Effector memory CD4-positive, alpha-beta T cell (primary cell): ENCODE measurements at regions not wholly inside any gene's neighbourhood (a gene's known extent, or its start where the extent isn't known, plus 50 kb on each side); places are given as distances from the start of the nearest gene placed in this dataset.
"Not testable (repeated sequence)": the region's sequence is repeated elsewhere in the genome, so short reads cannot be mapped to it uniquely, and the experiment has no call there.

Experiments used
- DNase-seq, 3 donors: peaks; one replicate each; pipeline ENCODE4 v3.0.0-alpha.2; 2020
- H3K27ac ChIP-seq: 2 replicates; pipeline ENCODE4 v1.7.0; 2013; ENCODE audit warnings: mild to moderate bottlenecking, low read length, moderate library complexity; ENCODE audit not compliant: insufficient read depth, poor library complexity, severe bottlenecking
- H3K27me3 ChIP-seq: replicated peaks from 2 replicates; pipeline ENCODE4 v1.7.0; 2013; ENCODE audit warnings: mild to moderate bottlenecking, low read length; ENCODE audit not compliant: insufficient read depth, control insufficient read depth, poor library complexity, severe bottlenecking
- H3K36me3 ChIP-seq: 2 replicates; pipeline ENCODE4 v1.7.0; 2013; ENCODE audit warnings: mild to moderate bottlenecking, low read length, moderate library complexity; ENCODE audit not compliant: control insufficient read depth, insufficient read depth
- H3K4me1 ChIP-seq: 2 replicates; pipeline ENCODE4 v1.7.0; 2013; ENCODE audit warnings: low read length, mild to moderate bottlenecking; ENCODE audit not compliant: control insufficient read depth, insufficient read depth, poor library complexity, severe bottlenecking
- H3K4me3 ChIP-seq: 2 replicates; pipeline ENCODE4 v1.7.0; 2013; ENCODE audit warnings: low read length, low read depth, mild to moderate bottlenecking; ENCODE audit not compliant: insufficient read depth, poor library complexity, severe bottlenecking
- H3K9me3 ChIP-seq: 2 replicates; pipeline ENCODE4 v1.7.0; 2013; ENCODE audit warnings: mild to moderate bottlenecking, low read length, moderate library complexity; ENCODE audit not compliant: control insufficient read depth

DNA sequence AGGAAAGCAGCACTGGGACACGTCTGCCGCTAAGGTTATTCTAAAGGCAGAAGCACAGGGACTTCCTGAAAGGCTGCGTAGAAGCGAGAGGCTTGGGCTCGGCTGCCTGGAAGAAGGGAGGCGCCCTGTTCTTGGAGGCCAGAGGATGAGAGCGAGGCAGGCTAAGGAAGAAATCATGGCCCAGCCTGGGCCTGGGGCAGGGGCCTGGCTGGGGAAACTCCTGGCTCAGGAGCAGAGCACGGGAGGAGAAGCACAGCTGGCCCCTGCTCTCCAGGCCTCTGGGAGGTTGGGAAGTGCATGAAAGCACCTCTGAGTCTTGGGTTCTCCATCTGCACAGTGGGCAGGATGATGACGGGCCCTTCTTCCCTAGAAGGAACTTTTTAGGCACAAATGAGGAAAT lies 66.0 kb upstream of the SFSWAP start:
- not testable (repeated sequence) for DNase-seq, H3K36me3 ChIP-seq, H3K27ac ChIP-seq, H3K9me3 ChIP-seq, H3K27me3 ChIP-seq, H3K4me1 ChIP-seq, H3K4me3 ChIP-seq

DNA sequence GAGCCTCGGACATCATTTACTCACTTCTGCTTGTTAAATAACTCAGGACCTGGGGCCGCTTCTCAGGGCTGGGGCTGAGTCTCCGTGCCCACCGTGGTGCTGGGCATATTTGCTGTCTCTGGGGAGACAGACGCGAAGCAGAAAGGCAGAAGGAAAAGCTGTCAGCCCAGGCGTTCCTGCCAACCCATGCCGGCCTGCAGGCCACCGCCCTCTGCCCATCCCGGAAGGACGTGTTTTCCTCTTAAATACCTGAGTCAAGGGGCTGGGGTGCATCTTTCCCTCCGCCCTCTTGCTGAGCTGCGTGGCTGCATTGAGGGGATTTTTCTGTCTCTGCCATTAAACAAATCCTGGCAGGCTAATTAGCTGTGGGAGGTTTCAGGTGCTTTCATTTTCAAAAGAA lies 65.3 kb upstream of the SFSWAP start:
- not testable (repeated sequence) for H3K4me3 ChIP-seq, H3K27me3 ChIP-seq, H3K27ac ChIP-seq, H3K9me3 ChIP-seq, H3K36me3 ChIP-seq, H3K4me1 ChIP-seq, DNase-seq

GRCh38 chr12:131646444-131646843 lies 64.4 kb upstream of the SFSWAP start:
- DNase-seq, H3K4me3 ChIP-seq, H3K36me3 ChIP-seq, H3K27me3 ChIP-seq, H3K4me1 ChIP-seq, H3K9me3 ChIP-seq, H3K27ac ChIP-seq: not testable (repeated sequence)

GRCh38 chr12:131647667-131648066 lies 63.2 kb upstream of the SFSWAP start:
- no peak for DNase-seq
- Histone ChIP-seq H3K4me1 (no peaks in the 10 kb centered on the region), H3K4me3 (no peak overlapping the region), H3K9me3 (no peaks in the 10 kb centered on the region), H3K36me3 (no peaks in the 10 kb centered on the region), H3K27ac (no peak overlapping the region), H3K27me3 (no peaks in the 10 kb centered on the region)

DNA sequence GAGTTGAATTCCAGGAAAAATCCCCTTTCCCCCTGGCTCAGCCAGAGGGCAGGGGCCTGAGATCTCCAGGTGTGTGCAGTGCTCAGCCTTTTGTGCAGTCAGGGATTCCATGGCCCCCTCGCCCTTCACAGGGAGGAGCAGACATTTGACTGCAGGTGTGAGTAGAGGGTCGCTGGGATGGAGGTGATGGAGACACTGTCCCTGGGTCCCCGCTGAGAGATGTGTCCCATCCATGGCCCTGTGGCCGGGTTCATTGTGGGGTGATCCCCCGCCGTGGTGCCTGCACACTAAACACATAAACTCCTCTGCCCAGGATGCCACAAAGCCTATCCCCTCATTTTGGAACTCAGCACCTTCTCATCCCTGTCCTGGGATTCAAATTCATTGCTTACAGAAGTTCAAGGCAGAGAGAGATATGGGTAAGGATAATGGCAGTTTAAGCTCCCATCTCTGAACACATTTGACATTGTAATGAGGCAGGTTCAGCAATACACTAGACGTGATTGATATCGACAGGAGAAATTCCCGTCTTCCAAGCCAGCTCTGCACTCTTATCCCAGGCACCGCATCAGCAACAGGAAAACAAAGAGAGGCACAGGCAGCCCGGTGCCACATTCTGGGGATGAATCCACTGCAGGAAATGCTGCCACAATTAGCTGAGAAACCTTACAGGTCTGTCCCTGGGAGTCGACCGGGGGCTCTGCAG lies 55.3 kb upstream of the SFSWAP start:
- not testable (repeated sequence) for H3K4me3 ChIP-seq, H3K27me3 ChIP-seq, H3K9me3 ChIP-seq, DNase-seq, H3K4me1 ChIP-seq, H3K27ac ChIP-seq, H3K36me3 ChIP-seq

DNA sequence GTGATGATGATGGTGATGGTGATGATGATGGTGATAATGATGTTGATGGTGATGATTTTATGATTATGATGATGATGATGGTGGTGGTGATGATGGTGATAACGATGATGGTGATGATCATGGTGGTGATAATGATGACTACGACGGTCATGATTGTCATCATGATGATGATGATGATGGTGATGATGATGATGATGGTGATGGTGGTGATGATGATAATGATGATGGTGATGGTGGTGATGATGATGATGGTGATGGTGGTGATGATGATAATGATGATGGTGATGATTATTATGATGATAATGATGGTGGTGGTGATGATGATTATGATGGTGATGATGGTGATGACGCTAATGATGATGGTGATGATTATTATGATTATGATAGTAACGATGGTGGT lies 54.1 kb upstream of the SFSWAP start:
- DNase-seq, H3K36me3 ChIP-seq, H3K9me3 ChIP-seq, H3K4me3 ChIP-seq, H3K27ac ChIP-seq, H3K27me3 ChIP-seq, H3K4me1 ChIP-seq: not testable (repeated sequence)

- not testable (repeated sequence) for H3K36me3 ChIP-seq, DNase-seq, H3K27ac ChIP-seq, H3K27me3 ChIP-seq, H3K4me3 ChIP-seq, H3K4me1 ChIP-seq, H3K9me3 ChIP-seq
Measured at GRCh38 chr12:131658605-131659004, 52.3 kb upstream of the SFSWAP start.

DNA sequence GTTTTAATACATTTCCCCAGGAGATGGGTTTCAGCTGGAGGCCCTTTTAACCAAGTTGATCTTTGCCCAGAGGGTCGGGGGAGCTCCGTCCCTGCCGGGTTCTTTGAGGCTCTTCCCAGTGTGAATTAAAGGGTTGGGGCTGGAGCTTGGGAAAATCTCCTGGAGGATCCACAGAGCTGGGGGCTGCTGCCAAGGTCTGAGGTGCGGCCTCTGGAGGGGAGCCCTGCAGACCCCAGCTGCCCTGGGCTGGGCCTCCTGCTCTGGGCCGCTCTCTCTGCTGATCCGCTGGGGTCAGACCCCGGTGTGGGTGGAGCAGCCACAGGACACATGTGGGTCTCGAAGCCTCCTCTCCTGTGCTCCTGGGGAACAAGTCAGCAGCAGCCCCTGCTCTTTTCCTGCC lies 51.4 kb upstream of the SFSWAP start:
- not testable (repeated sequence) for H3K27me3 ChIP-seq, H3K36me3 ChIP-seq, H3K27ac ChIP-seq, H3K9me3 ChIP-seq, H3K4me3 ChIP-seq, DNase-seq, H3K4me1 ChIP-seq

DNA sequence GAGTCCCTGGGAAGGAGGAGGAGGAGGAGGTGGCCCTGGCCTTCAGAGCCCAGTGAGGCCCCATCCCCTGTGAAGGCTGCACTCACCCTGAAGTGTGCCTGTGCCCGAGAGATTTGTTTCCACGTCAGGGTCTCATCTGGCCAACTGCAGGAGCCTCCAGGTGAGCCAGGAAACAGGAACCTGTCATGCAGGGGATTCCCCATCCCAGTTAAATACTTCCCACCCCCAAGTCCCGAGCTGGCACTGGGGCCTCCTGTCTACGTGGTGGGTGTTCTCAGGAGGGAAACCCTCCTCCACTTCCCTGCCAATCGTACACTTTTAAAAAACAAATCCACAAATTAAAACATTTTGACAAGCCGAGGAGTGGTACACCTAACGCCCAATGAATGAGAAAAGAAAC lies 50.9 kb upstream of the SFSWAP start:
- not testable (repeated sequence) for H3K27me3 ChIP-seq, DNase-seq, H3K27ac ChIP-seq, H3K36me3 ChIP-seq, H3K4me1 ChIP-seq, H3K4me3 ChIP-seq, H3K9me3 ChIP-seq

GRCh38 chr12:131660401-131660800 lies 50.5 kb upstream of the SFSWAP start:
- H3K27ac ChIP-seq, H3K36me3 ChIP-seq, DNase-seq, H3K27me3 ChIP-seq, H3K4me1 ChIP-seq, H3K9me3 ChIP-seq, H3K4me3 ChIP-seq: not testable (repeated sequence)
